H1 (cell line): ENCODE measurements at regions not wholly inside any gene's neighbourhood (a gene's known extent, or its start where the extent isn't known, plus 50 kb on each side); places are given as distances from the start of the nearest gene placed in this dataset.

Experiments used
- SIN3A ChIP-seq, 2 experiments: IDR thresholded peaks in 1 of 2; conservative IDR thresholded peaks in 1 of 2; 2 replicates each; pipeline ENCODE4 v1.6.1; 2011 to 2012; ENCODE audit warnings: low read length in 2 of 2, improper control_type of control experiment in 1 of 2, low read depth in 1 of 2, mild to moderate bottlenecking in 1 of 2

- no peak for TF ChIP-seq SIN3A (conservative IDR thresholded peaks at IDR 0.05 in 1 of 2, IDR thresholded peaks at IDR 0.05 in 1 of 2; ENCODE audit: low read depth in 1 of 2, low read length in 2 of 2)
Measured at GRCh38 chr1:199931666-199932377, 95.7 kb upstream of the NR5A2 start (continued).
